GM13977 (cell line): ENCODE measurements at regions not wholly inside any gene's neighbourhood (a gene's known extent, or its start where the extent isn't known, plus 50 kb on each side); places are given as distances from the start of the nearest gene placed in this dataset.
"Not testable (repeated sequence)": the region's sequence is repeated elsewhere in the genome, so short reads cannot be mapped to it uniquely, and the experiment has no call there.

Source experiments
- DNase-seq: peaks from one replicate; pipeline ENCODE4 v3.0.0; 2012; ENCODE audit warnings: low spot score
- in situ Hi-C: fragments of 300-500 bp; cut with MboI; formaldehyde crosslinking; loops from one replicate; pipeline ENCODE4 v1.12.0; 2022; ENCODE audit warnings: low sequenced_read_pairs, low pct_unique_long_range_greater_than_20kb, mixed read lengths, inconsistent platforms; ENCODE audit not compliant: unreplicated experiment
- TF ChIP-seq, protein P1 (sequence below): IDR thresholded peaks from 2 replicates; pipeline ENCODE4 v1.5.1; 2012; ENCODE audit warnings: mild to moderate bottlenecking, control low read depth; ENCODE audit not compliant: insufficient read depth; ENCODE audit errors: extremely low read depth, missing control alignments

GRCh38 chr19:30289336-30289735 is 82.8 kb upstream of the ZNF536 start:
- in situ Hi-C loops: no loop called here
- TF ChIP-seq, protein P1, sequence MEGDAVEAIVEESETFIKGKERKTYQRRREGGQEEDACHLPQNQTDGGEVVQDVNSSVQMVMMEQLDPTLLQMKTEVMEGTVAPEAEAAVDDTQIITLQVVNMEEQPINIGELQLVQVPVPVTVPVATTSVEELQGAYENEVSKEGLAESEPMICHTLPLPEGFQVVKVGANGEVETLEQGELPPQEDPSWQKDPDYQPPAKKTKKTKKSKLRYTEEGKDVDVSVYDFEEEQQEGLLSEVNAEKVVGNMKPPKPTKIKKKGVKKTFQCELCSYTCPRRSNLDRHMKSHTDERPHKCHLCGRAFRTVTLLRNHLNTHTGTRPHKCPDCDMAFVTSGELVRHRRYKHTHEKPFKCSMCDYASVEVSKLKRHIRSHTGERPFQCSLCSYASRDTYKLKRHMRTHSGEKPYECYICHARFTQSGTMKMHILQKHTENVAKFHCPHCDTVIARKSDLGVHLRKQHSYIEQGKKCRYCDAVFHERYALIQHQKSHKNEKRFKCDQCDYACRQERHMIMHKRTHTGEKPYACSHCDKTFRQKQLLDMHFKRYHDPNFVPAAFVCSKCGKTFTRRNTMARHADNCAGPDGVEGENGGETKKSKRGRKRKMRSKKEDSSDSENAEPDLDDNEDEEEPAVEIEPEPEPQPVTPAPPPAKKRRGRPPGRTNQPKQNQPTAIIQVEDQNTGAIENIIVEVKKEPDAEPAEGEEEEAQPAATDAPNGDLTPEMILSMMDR: no peak
- no peak for DNase-seq

- in situ Hi-C loops, DNase-seq: not testable (repeated sequence)
Observed at GRCh38 chr19:30290805-30291204, 81.4 kb upstream of the ZNF536 start.

GRCh38 chr19:30293051-30293785 is 79.0 kb upstream of the ZNF536 start:
- in situ Hi-C loops: no loop called here
- DNase-seq: no peak
- TF ChIP-seq, protein P1: no peak

- TF ChIP-seq, protein P1: no peak
- DNase-seq: no peak
- in situ Hi-C loops: no loop called here
Observed at GRCh38 chr19:30297969-30298368, 74.2 kb upstream of the ZNF536 start.

DNA sequence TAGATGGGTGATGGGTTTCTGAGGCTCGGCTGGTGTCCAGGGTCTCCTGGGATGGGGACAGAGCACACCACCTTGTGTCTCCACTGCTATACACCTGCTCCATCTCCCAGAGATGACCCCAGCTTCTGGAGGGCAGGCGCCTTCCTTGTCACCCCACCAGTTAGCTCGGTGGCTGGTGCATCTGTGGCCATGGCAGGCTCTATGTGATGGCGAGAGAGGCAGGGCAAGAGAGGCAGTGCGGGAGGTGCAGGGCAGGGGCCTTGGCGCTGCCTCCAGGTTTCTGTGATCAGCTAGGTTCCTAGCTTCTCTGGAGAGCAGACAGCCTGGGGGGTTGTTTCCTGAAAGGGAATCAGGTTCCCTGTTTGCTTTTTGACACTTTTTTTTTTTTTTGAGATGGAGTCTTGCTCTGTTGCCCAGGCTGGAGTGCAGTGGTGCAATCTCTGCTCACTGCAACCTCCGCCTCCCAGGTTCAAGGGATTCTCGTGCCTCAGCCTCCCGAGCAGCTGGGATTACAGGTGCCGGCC is 69.0 kb upstream of the ZNF536 start:
- no peak for DNase-seq
- TF ChIP-seq, protein P1: no peak
- in situ Hi-C loops: no loop called here

DNA sequence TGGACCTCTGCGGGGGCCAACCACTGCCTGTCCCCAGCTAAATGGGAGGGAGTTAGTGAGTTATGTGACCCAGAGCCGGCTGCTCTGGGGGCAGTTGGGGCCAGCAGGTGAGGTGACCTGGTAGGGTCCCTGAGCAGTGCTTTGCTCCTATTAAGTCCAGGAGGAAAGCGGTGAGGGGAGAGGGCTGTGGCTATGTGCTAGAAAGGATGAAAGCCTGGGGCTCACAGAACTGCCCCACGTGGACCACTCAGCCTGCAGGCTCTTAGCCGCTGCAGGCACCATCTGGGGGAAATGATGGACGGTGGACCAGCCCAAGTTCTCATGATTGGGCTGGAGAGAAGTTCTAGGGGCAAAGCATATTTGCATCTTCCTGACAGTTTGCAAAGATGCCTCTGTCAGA is 67.6 kb upstream of the ZNF536 start:
- in situ Hi-C loops: no loop called here
- TF ChIP-seq, protein P1: no peak
- DNase-seq: no peak

- DNase-seq: no peak
- in situ Hi-C loops: no loop called here
- TF ChIP-seq, protein P1: no peak
Observed at GRCh38 chr19:30305346-30306060, 66.7 kb upstream of the ZNF536 start.
